ENCODE measurements at regions not wholly inside any gene's neighbourhood (a gene's known extent, or its start where the extent isn't known, plus 50 kb on each side); places are given as distances from the start of the nearest gene placed in this dataset.

- Histone ChIP-seq H3K4me3 (ENCODE audit: low read depth in 2 of 2, low read length in 2 of 2) (no peak overlapping the region), H3K36me3 (ENCODE audit: control insufficient read depth, insufficient read depth, low read length) (no peaks in the 10 kb centered on the region; the same call in 1 of the 2 replicates), H3K27ac (ENCODE audit: low read length) (no peak overlapping the region), H3K27me3 (ENCODE audit: control insufficient read depth, insufficient read depth, low read length) (no peaks in the 10 kb centered on the region), H3K4me1 (ENCODE audit: control insufficient read depth, insufficient read depth, low read length) (no peaks in the 10 kb centered on the region), H3K9me3 (ENCODE audit: control insufficient read depth, insufficient read depth, low read depth, low read length) (no peaks in the 10 kb centered on the region)
- in situ Hi-C loops (cut with HindIII; ENCODE audit: low pct_unique_long_range_greater_than_20kb, low sequenced_read_pairs) (no loop called here), intact Hi-C loops (cut with micrococcal nuclease; ENCODE audit: unreplicated experiment) (no loop called here)
- BruUV-seq (replicated peaks) = no TSS peak
- POLR2A ChIA-PET = no interaction called here
- DNase-seq (ENCODE audit: low read depth, low spot score) (no peak), ATAC-seq (no peak)
- CTCF ChIA-PET = no interaction called here
- no peak for TF ChIP-seq CTCF (IDR thresholded peaks at IDR 0.05)
- no peak for TF ChIP-seq REST (IDR thresholded peaks at IDR 0.05; ENCODE audit: insufficient read depth in 1 of 2, low read depth in 2 of 2, low read length in 1 of 2)
- no peak for TF ChIP-seq POLR2AphosphoS5 (IDR thresholded peaks at IDR 0.05; ENCODE audit: low read depth, low read length)
- TF ChIP-seq TCF7L2 (IDR thresholded peaks at IDR 0.05; ENCODE audit: low read depth, low read length) = no peak
- TF ChIP-seq SIN3A (IDR thresholded peaks at IDR 0.05; ENCODE audit: borderline replicate concordance, insufficient read depth, low read depth, low read length) = no peak
Measured at GRCh38 chr14:43143106-43143505, 1364.0 kb downstream of the FSCB start.

- H3K9me3 ChIP-seq (ENCODE audit: control insufficient read depth, insufficient read depth, low read depth, low read length) = no peaks in the 10 kb centered on the region
- CTCF ChIA-PET = no interaction called here
- intact Hi-C loops (cut with micrococcal nuclease; ENCODE audit: unreplicated experiment) = no loop called here
- H3K36me3 ChIP-seq (ENCODE audit: control insufficient read depth, insufficient read depth, low read length) = no peaks in the 10 kb centered on the region; the same call in 1 of the 2 replicates
- DNase-seq (ENCODE audit: low read depth, low spot score) = no peak
- no peak overlapping the region for H3K4me3 ChIP-seq (ENCODE audit: low read depth in 2 of 2, low read length in 2 of 2)
- H3K4me1 ChIP-seq (ENCODE audit: control insufficient read depth, insufficient read depth, low read length) = no peaks in the 10 kb centered on the region
- H3K27me3 ChIP-seq (ENCODE audit: control insufficient read depth, insufficient read depth, low read length) = no peaks in the 10 kb centered on the region
- ATAC-seq = no peak
- in situ Hi-C loops (cut with HindIII; ENCODE audit: low pct_unique_long_range_greater_than_20kb, low sequenced_read_pairs) = no loop called here
- POLR2A ChIA-PET = no interaction called here
- no TSS peak for BruUV-seq (replicated peaks)
- TF ChIP-seq REST (IDR thresholded peaks at IDR 0.05; ENCODE audit: insufficient read depth in 1 of 2, low read depth in 2 of 2, low read length in 1 of 2) (no peak), TCF7L2 (IDR thresholded peaks at IDR 0.05; ENCODE audit: low read depth, low read length) (no peak), POLR2AphosphoS5 (IDR thresholded peaks at IDR 0.05; ENCODE audit: low read depth, low read length) (no peak), SIN3A (IDR thresholded peaks at IDR 0.05; ENCODE audit: borderline replicate concordance, insufficient read depth, low read depth, low read length) (no peak), CTCF (IDR thresholded peaks at IDR 0.05) (no peak)
- no peak overlapping the region for H3K27ac ChIP-seq (ENCODE audit: low read length)
Measured at GRCh38 chr14:43141636-43142191, 1365.4 kb downstream of the FSCB start.

All from Panc1 (cell line).